ENCODE measurements at regions not wholly inside any gene's neighbourhood (a gene's known extent, or its start where the extent isn't known, plus 50 kb on each side); places are given as distances from the start of the nearest gene placed in this dataset.

DNA sequence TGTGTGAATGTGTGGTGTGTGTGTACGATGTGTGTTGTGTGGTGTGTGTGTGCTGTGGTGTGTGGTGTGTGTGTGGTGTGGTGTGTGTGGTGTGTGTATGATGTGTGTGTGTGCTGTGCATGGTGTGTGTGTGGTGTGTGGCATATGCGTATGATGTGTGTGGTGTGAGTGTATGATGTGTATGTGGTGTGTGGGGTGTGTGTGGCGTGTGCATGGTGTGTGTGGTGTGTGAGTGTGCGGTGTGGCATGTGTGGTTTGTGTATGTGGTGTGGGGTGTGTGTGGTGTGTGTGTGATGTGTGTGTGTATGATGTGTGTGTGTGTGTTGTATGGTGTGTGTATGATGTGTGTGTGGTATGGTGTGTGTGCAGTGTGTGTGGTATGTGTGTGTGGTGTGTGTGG, 50.5 kb upstream of the MPHOSPH6 start:
- no peak for TF ChIP-seq POLR2A (IDR thresholded peaks at IDR 0.05; ENCODE audit: low read length)
- no peak for TF ChIP-seq GATA1 (IDR thresholded peaks at IDR 0.05; ENCODE audit: low read depth, low read length)

Data from erythroblast (primary cell).